ENCODE measurements at regions not wholly inside any gene's neighbourhood (a gene's known extent, or its start where the extent isn't known, plus 50 kb on each side); places are given as distances from the start of the nearest gene placed in this dataset.

GRCh38 chr10:4355350-4355749, 470.7 kb upstream of the AKR1E2 start:
- TF ChIP-seq CTCF (IDR thresholded peaks at IDR 0.05; ENCODE audit: borderline replicate concordance, extremely low read depth, low read length, poor library complexity, severe bottlenecking) (no peak), EZH2 (IDR thresholded peaks at IDR 0.05; ENCODE audit: borderline replicate concordance, low read depth, low read length, severe bottlenecking) (no peak)

Data from DND-41 (cell line).